Nephron (organoid): ENCODE measurements at regions not wholly inside any gene's neighbourhood (a gene's known extent, or its start where the extent isn't known, plus 50 kb on each side); places are given as distances from the start of the nearest gene placed in this dataset.
A peak's percentile ranks its signal among the peaks of the same experiment; 100 is the strongest.

Experiments
- H3K27ac Mint-ChIP-seq, 3 experiments: 2 replicates each; pipeline ENCODE4 v1.8.0; 2020; ENCODE audit warnings: mixed read lengths in 3 of 3, mild to moderate bottlenecking in 2 of 3, moderate library complexity in 1 of 3
- H3K27me3 Mint-ChIP-seq: 2 replicates; pipeline ENCODE4 v1.8.0; 2021; ENCODE audit warnings: low read depth, mild to moderate bottlenecking, moderate library complexity, mixed read lengths
- H3K36me3 Mint-ChIP-seq: 2 replicates; pipeline ENCODE4 v1.8.0; 2020; ENCODE audit warnings: low read depth, mixed read lengths
- H3K4me1 Mint-ChIP-seq: 2 replicates; pipeline ENCODE4 v1.8.0; 2020; ENCODE audit warnings: mixed read lengths
- H3K4me3 Mint-ChIP-seq, 3 experiments: 2 replicates each; pipeline ENCODE4 v1.8.0; 2020; ENCODE audit warnings: mild to moderate bottlenecking in 3 of 3, mixed read lengths in 3 of 3, moderate library complexity in 2 of 3
- H3K9me3 Mint-ChIP-seq: 2 replicates; pipeline ENCODE4 v1.8.0; 2020; ENCODE audit warnings: mixed read lengths
- CTCF ChIP-seq, 3 experiments: fragments of 200-600 bp; sonication (generic); IDR thresholded peaks; one replicate each; pipeline ENCODE4 v1.5.0; 2021; ENCODE audit warnings: antibody characterized with exemption in 3 of 3; ENCODE audit not compliant: unreplicated experiment in 3 of 3

- H3K36me3 Mint-ChIP-seq, result no peaks in the 10 kb centered on the region
- TF ChIP-seq CTCF (IDR thresholded peaks at IDR 0.05; ENCODE audit: unreplicated experiment in 3 of 3), result no peak
These were observed 503.0 kb upstream of the MYT1L start for GRCh38 chr2:2834105-2834504.

GRCh38 chr2:2832657-2833056 is 501.6 kb upstream of the MYT1L start:
- Mint-ChIP-seq H3K36me3 (no peaks in the 10 kb centered on the region), H3K27ac (no peak overlapping the region), H3K9me3 (peaks cover 3% of the 10 kb centered on the region), H3K27me3 (peaks cover 15% of the 10 kb centered on the region), H3K4me3 (no peak overlapping the region), H3K4me1 (peaks cover 29% of the 10 kb centered on the region)
- TF ChIP-seq CTCF (IDR thresholded peaks at IDR 0.05; ENCODE audit: unreplicated experiment in 3 of 3), result no peak

More at GRCh38 chr2:2834105-2834504, 503.0 kb upstream of the MYT1L start:
- peak overlapping the region in 1 of 3 experiments; percentile 34 for H3K27ac Mint-ChIP-seq
- peaks cover 16% of the 10 kb centered on the region for H3K27me3 Mint-ChIP-seq
- peaks cover 22% of the 10 kb centered on the region for H3K4me1 Mint-ChIP-seq
- peaks cover 3% of the 10 kb centered on the region for H3K9me3 Mint-ChIP-seq
- no peak overlapping the region for H3K4me3 Mint-ChIP-seq

GRCh38 chr2:2831633-2832032 is 500.6 kb upstream of the MYT1L start:
- Mint-ChIP-seq H3K9me3 (peaks cover 3% of the 10 kb centered on the region), H3K36me3 (no peaks in the 10 kb centered on the region), H3K27me3 (peaks cover 15% of the 10 kb centered on the region), H3K4me1 (peaks cover 29% of the 10 kb centered on the region), H3K27ac (peak overlapping the region in 2 of 3 experiments; percentile 16 to 38), H3K4me3 (no peak overlapping the region)
- TF ChIP-seq CTCF (IDR thresholded peaks at IDR 0.05; ENCODE audit: unreplicated experiment in 3 of 3), result no peak

- H3K27me3 Mint-ChIP-seq, result peaks cover 11% of the 10 kb centered on the region
- H3K4me1 Mint-ChIP-seq, result peaks cover 29% of the 10 kb centered on the region
- H3K9me3 Mint-ChIP-seq, result peaks cover 3% of the 10 kb centered on the region
- H3K4me3 Mint-ChIP-seq, result no peak overlapping the region
- no peaks in the 10 kb centered on the region for H3K36me3 Mint-ChIP-seq
- H3K27ac Mint-ChIP-seq, result no peak overlapping the region
- no peak for TF ChIP-seq CTCF (IDR thresholded peaks at IDR 0.05; ENCODE audit: unreplicated experiment in 3 of 3)
These were observed 499.5 kb upstream of the MYT1L start for GRCh38 chr2:2830576-2830975.

- Mint-ChIP-seq H3K36me3 (no peaks in the 10 kb centered on the region), H3K27me3 (peaks cover 11% of the 10 kb centered on the region), H3K4me3 (no peak overlapping the region), H3K9me3 (peaks cover 7% of the 10 kb centered on the region), H3K27ac (no peak overlapping the region), H3K4me1 (peaks cover 21% of the 10 kb centered on the region)
- TF ChIP-seq CTCF (IDR thresholded peaks at IDR 0.05; ENCODE audit: unreplicated experiment in 3 of 3), result no peak
These were observed 497.8 kb upstream of the MYT1L start for GRCh38 chr2:2828774-2829368.

GRCh38 chr2:2827761-2828221 is 496.7 kb upstream of the MYT1L start:
- H3K27ac Mint-ChIP-seq, result no peak overlapping the region
- no peaks in the 10 kb centered on the region for H3K36me3 Mint-ChIP-seq
- H3K9me3 Mint-ChIP-seq, result peaks cover 8% of the 10 kb centered on the region
- peaks cover 11% of the 10 kb centered on the region for H3K27me3 Mint-ChIP-seq
- peaks cover 16% of the 10 kb centered on the region for H3K4me1 Mint-ChIP-seq
- TF ChIP-seq CTCF (IDR thresholded peaks at IDR 0.05; ENCODE audit: unreplicated experiment in 3 of 3), result no peak
- H3K4me3 Mint-ChIP-seq, result no peak overlapping the region
